K562 (cell line): ENCODE measurements at regions not wholly inside any gene's neighbourhood (a gene's known extent, or its start where the extent isn't known, plus 50 kb on each side); places are given as distances from the start of the nearest gene placed in this dataset.

ENCODE experiments used
- CTCF ChIP-seq, 3 experiments: IDR thresholded peaks in 2 of 3; conservative IDR thresholded peaks in 1 of 3; 2 replicates each; pipeline ENCODE4 v1.5.1; 2011 to 2012; ENCODE audit warnings: low read length in 3 of 3, mild to moderate bottlenecking in 3 of 3, control low read depth in 2 of 3, improper control_type of control experiment in 1 of 3, inconsistent platforms in 1 of 3, low read depth in 1 of 3, mixed read lengths in 1 of 3, moderate library complexity in 1 of 3; ENCODE audit not compliant: insufficient read depth in 2 of 3
- JUNB ChIP-seq: fragments of 450-650 bp; formaldehyde crosslinking; conservative IDR thresholded peaks from 2 replicates; pipeline ENCODE4 v1.4.0; 2020; ENCODE audit warnings: mild to moderate bottlenecking
- POLR2A ChIP-seq: fragments of 450-650 bp; conservative IDR thresholded peaks from 2 replicates; pipeline ENCODE4 v1.6.1; 2016
- SMARCA5 ChIP-seq: fragments of 450-650 bp; IDR thresholded peaks from 2 replicates; pipeline ENCODE4 v1.6.1; 2016
- SREBF1 ChIP-seq: fragments of 150-350 bp; IDR thresholded peaks from 2 replicates; pipeline ENCODE4 v1.6.1; 2014; ENCODE audit warnings: antibody characterized with exemption, low read depth, low read length, borderline replicate concordance
- TGIF2 ChIP-seq: sonication (generic); formaldehyde crosslinking; IDR thresholded peaks from 2 replicates; pipeline ENCODE4 v1.8.1; 2022; ENCODE audit warnings: mild to moderate bottlenecking, missing genetic modification reagents, moderate library complexity
- ZNF668 ChIP-seq: fragments of 250-450 bp; sonication (Bioruptor Pico); IDR thresholded peaks from 2 replicates; pipeline ENCODE4 v1.8.0; 2022; ENCODE audit warnings: mild to moderate bottlenecking, inconsistent platforms
- ZSCAN29 ChIP-seq: fragments of 450-650 bp; IDR thresholded peaks from 2 replicates; pipeline ENCODE4 v1.6.1; 2017
- TF ChIP-seq, protein P1 (sequence below): sonication (generic); formaldehyde crosslinking; IDR thresholded peaks from 2 replicates; pipeline ENCODE4 v1.5.0; 2020; ENCODE audit warnings: missing genetic modification reagents

- TF ChIP-seq, protein P1, sequence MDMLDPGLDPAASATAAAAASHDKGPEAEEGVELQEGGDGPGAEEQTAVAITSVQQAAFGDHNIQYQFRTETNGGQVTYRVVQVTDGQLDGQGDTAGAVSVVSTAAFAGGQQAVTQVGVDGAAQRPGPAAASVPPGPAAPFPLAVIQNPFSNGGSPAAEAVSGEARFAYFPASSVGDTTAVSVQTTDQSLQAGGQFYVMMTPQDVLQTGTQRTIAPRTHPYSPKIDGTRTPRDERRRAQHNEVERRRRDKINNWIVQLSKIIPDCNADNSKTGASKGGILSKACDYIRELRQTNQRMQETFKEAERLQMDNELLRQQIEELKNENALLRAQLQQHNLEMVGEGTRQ, result no peak
- TF ChIP-seq TGIF2 (CRISPR knock-in tag), result no peak
- TF ChIP-seq CTCF (IDR thresholded peaks at IDR 0.05 in 2 of 3, conservative IDR thresholded peaks at IDR 0.05 in 1 of 3; ENCODE audit: insufficient read depth in 2 of 3, low read depth in 1 of 3, low read length in 3 of 3), result no peak
- no peak for TF ChIP-seq POLR2A
- no peak for TF ChIP-seq SREBF1
- TF ChIP-seq JUNB (CRISPR knock-in tag), result no peak
- no peak for TF ChIP-seq ZSCAN29
- TF ChIP-seq SMARCA5, result no peak
- TF ChIP-seq ZNF668 (CRISPR knock-in tag), result no peak
Measured at GRCh38 chr2:53379547-53379946, 388.1 kb upstream of the CHAC2 start.
